ENCODE measurements at regions not wholly inside any gene's neighbourhood (a gene's known extent, or its start where the extent isn't known, plus 50 kb on each side); places are given as distances from the start of the nearest gene placed in this dataset.
"Not testable (repeated sequence)": the region's sequence is repeated elsewhere in the genome, so short reads cannot be mapped to it uniquely, and the experiment has no call there.

DNA sequence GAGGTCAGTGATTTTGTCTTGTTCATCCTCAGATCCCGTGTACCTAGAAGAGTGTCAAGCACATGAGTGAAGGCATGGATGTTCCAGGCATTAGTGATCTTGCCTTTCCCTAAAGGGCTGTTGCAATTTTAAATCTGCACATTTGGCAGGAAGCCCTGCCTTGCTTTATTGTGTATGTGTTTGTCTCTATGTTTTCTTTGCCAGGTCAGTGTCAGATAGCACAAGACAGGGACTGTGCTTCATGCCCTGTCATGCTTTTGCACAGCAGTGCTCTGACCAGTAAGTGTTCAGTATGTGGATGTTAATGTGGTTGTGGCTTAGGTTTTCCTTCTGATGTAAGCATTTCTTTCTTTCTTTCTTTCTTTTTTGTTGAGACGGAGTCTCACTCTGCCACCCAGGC lies 131.5 kb downstream of the RGPD3 start:
- Histone ChIP-seq H3K4me2 (ENCODE audit: extremely low read depth, insufficient read depth, low read length) (no peak overlapping the region), H3K36me3 (ENCODE audit: control insufficient read depth, insufficient read depth, low read length) (no peaks in the 10 kb centered on the region)
- no peak for DNase-seq (ENCODE audit: low read depth in 2 of 2)

DNA sequence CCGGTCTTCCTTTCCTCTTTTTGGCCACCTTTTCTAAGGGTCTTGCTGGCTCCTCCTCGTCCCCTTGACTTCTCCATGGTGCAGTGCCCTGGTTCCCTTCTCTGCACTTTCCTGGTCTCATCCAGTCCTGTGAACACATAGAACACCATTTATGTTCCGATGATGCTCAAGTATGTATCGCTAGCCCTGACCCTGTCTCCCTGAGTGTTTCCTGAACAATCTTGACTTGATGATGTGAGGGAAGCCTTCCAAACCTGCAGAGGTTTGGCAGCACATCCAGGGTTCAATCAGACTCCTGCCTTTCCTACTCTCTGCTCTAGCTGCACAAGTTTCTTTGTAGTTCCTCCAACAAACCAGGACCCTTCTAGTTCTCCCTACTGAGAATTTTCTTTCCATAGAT lies 132.1 kb downstream of the RGPD3 start:
- DNase-seq (ENCODE audit: low read depth in 2 of 2) = no peak
- no peaks in the 10 kb centered on the region for H3K79me2 ChIP-seq (ENCODE audit: control insufficient read depth, insufficient read depth, low read length)
- no peaks in the 10 kb centered on the region for H3K36me3 ChIP-seq (ENCODE audit: control insufficient read depth, insufficient read depth, low read length)
- no peak overlapping the region for H3K4me3 ChIP-seq (replicated peaks in 1 of 4; ENCODE audit: control extremely low read depth in 1 of 4, insufficient read depth in 1 of 4, low read depth in 3 of 4, low read length in 4 of 4)
- H3K27ac ChIP-seq (ENCODE audit: insufficient read depth, low read length) = no peak overlapping the region
- H3K4me1 ChIP-seq (ENCODE audit: control insufficient read depth, extremely low read depth, insufficient read depth, low read length) = no peaks in the 10 kb centered on the region
- H4K20me1 ChIP-seq (ENCODE audit: control insufficient read depth, extremely low read depth, insufficient read depth, low read length) = no peaks in the 10 kb centered on the region
- H2AFZ ChIP-seq (ENCODE audit: low read length) = no peak overlapping the region
- no peak overlapping the region for H3K4me2 ChIP-seq (ENCODE audit: extremely low read depth, insufficient read depth, low read length)
- TF ChIP-seq, protein P1, sequence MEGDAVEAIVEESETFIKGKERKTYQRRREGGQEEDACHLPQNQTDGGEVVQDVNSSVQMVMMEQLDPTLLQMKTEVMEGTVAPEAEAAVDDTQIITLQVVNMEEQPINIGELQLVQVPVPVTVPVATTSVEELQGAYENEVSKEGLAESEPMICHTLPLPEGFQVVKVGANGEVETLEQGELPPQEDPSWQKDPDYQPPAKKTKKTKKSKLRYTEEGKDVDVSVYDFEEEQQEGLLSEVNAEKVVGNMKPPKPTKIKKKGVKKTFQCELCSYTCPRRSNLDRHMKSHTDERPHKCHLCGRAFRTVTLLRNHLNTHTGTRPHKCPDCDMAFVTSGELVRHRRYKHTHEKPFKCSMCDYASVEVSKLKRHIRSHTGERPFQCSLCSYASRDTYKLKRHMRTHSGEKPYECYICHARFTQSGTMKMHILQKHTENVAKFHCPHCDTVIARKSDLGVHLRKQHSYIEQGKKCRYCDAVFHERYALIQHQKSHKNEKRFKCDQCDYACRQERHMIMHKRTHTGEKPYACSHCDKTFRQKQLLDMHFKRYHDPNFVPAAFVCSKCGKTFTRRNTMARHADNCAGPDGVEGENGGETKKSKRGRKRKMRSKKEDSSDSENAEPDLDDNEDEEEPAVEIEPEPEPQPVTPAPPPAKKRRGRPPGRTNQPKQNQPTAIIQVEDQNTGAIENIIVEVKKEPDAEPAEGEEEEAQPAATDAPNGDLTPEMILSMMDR (conservative IDR thresholded peaks at IDR 0.05 in 1 of 2, IDR thresholded peaks at IDR 0.05 in 1 of 2; ENCODE audit: low read depth in 1 of 2, low read length in 2 of 2) = no peak
- no peak for TF ChIP-seq EZH2 (IDR thresholded peaks at IDR 0.05; ENCODE audit: low read length, missing control alignments)
- no peaks in the 10 kb centered on the region for H3K9me3 ChIP-seq (ENCODE audit: control insufficient read depth, insufficient read depth, low read depth, low read length)
- no peaks in the 10 kb centered on the region for H3K27me3 ChIP-seq (ENCODE audit: control insufficient read depth, insufficient read depth, low read length)
- no peak overlapping the region for H3K9ac ChIP-seq (ENCODE audit: insufficient read depth, low read length)

More for the DNA sequence above, 131.5 kb downstream of the RGPD3 start:
- H3K4me3 ChIP-seq (replicated peaks in 1 of 4; ENCODE audit: control extremely low read depth in 1 of 4, insufficient read depth in 1 of 4, low read depth in 3 of 4, low read length in 4 of 4) = no peak overlapping the region
- H3K79me2 ChIP-seq (ENCODE audit: control insufficient read depth, insufficient read depth, low read length) = no peaks in the 10 kb centered on the region
- TF ChIP-seq, protein P1 (conservative IDR thresholded peaks at IDR 0.05 in 1 of 2, IDR thresholded peaks at IDR 0.05 in 1 of 2; ENCODE audit: low read depth in 1 of 2, low read length in 2 of 2) = no peak
- no peak for TF ChIP-seq EZH2 (IDR thresholded peaks at IDR 0.05; ENCODE audit: low read length, missing control alignments)
- H3K27me3 ChIP-seq (ENCODE audit: control insufficient read depth, insufficient read depth, low read length) = no peaks in the 10 kb centered on the region
- H4K20me1 ChIP-seq (ENCODE audit: control insufficient read depth, extremely low read depth, insufficient read depth, low read length) = no peaks in the 10 kb centered on the region
- no peaks in the 10 kb centered on the region for H3K4me1 ChIP-seq (ENCODE audit: control insufficient read depth, extremely low read depth, insufficient read depth, low read length)
- no peaks in the 10 kb centered on the region for H3K9me3 ChIP-seq (ENCODE audit: control insufficient read depth, insufficient read depth, low read depth, low read length)
- H2AFZ ChIP-seq (ENCODE audit: low read length) = no peak overlapping the region
- no peak overlapping the region for H3K9ac ChIP-seq (ENCODE audit: insufficient read depth, low read length)
- no peak overlapping the region for H3K27ac ChIP-seq (ENCODE audit: insufficient read depth, low read length)

DNA sequence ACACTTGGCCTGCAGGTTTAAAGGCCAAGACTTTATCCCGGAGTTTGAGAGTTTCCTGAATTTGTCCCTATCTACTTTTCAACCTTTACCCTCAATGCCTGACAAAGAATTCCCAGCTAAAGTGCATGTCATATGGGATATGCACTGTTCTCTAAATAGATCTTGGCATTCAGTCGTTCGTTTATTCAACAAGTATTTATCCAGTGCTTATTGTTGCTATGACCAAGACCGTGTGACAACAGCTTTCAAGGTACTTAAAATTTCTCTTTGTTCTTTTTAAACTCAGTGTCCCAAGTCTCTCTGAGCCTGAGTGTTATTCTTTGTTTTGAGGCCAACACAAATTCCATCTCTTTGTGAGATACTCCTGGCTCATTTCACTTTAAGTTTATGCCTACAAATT lies 133.4 kb downstream of the RGPD3 start:
- H3K36me3 ChIP-seq (ENCODE audit: control insufficient read depth, insufficient read depth, low read length) = no peaks in the 10 kb centered on the region
- no peak overlapping the region for H3K4me2 ChIP-seq (ENCODE audit: extremely low read depth, insufficient read depth, low read length)
- H3K27ac ChIP-seq (ENCODE audit: insufficient read depth, low read length) = no peak overlapping the region
- H3K4me1 ChIP-seq (ENCODE audit: control insufficient read depth, extremely low read depth, insufficient read depth, low read length) = no peaks in the 10 kb centered on the region
- H3K27me3 ChIP-seq (ENCODE audit: control insufficient read depth, insufficient read depth, low read length) = no peaks in the 10 kb centered on the region
- no peak for DNase-seq (ENCODE audit: low read depth in 2 of 2)
- no peak overlapping the region for H3K4me3 ChIP-seq (replicated peaks in 1 of 4; ENCODE audit: control extremely low read depth in 1 of 4, insufficient read depth in 1 of 4, low read depth in 3 of 4, low read length in 4 of 4)
- H3K9me3 ChIP-seq (ENCODE audit: control insufficient read depth, insufficient read depth, low read depth, low read length) = no peaks in the 10 kb centered on the region
- no peak overlapping the region for H2AFZ ChIP-seq (ENCODE audit: low read length)
- H3K79me2 ChIP-seq (ENCODE audit: control insufficient read depth, insufficient read depth, low read length) = no peaks in the 10 kb centered on the region
- H3K9ac ChIP-seq (ENCODE audit: insufficient read depth, low read length) = no peak overlapping the region
- TF ChIP-seq, protein P1 (conservative IDR thresholded peaks at IDR 0.05 in 1 of 2, IDR thresholded peaks at IDR 0.05 in 1 of 2; ENCODE audit: low read depth in 1 of 2, low read length in 2 of 2) = no peak
- TF ChIP-seq EZH2 (IDR thresholded peaks at IDR 0.05; ENCODE audit: low read length, missing control alignments) = no peak
- no peaks in the 10 kb centered on the region for H4K20me1 ChIP-seq (ENCODE audit: control insufficient read depth, extremely low read depth, insufficient read depth, low read length)

DNA sequence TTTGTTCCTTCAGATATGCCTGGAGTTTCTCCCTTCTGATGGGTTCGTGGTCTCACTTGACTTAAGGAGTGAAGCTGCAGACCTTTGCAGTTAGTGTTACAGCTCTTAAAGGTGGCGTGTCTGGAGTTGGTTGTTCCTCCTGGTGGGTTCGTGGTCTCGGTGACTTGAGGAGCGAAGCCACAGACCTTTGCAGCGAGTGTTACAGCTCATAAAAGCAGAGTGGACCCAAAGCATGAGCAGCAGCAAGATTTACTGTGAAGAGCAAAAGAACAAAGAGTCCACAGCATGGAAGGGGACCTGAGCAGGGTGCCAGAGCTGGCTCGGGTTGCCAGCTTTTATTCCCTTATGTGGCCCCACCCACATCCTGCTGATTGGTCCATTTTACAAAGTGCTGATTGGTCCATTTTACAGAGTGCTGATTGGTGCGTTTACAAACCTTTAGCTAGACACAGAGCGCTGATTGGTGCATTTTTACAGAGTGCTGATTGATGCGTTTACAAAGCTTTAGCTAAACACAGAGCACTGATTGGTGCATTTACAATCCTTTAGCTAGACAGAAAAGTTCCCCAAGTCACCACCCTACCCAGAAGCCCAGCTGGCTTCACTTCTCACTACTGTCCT lies 134.8 kb downstream of the RGPD3 start:
- not testable (repeated sequence) for H3K79me2 ChIP-seq (ENCODE audit: control insufficient read depth, insufficient read depth, low read length); H3K27ac ChIP-seq (ENCODE audit: insufficient read depth, low read length); H4K20me1 ChIP-seq (ENCODE audit: control insufficient read depth, extremely low read depth, insufficient read depth, low read length); H3K4me2 ChIP-seq (ENCODE audit: extremely low read depth, insufficient read depth, low read length); H3K36me3 ChIP-seq (ENCODE audit: control insufficient read depth, insufficient read depth, low read length); H3K27me3 ChIP-seq (ENCODE audit: control insufficient read depth, insufficient read depth, low read length); H3K4me1 ChIP-seq (ENCODE audit: control insufficient read depth, extremely low read depth, insufficient read depth, low read length); H2AFZ ChIP-seq (ENCODE audit: low read length); H3K9me3 ChIP-seq (ENCODE audit: control insufficient read depth, insufficient read depth, low read depth, low read length); H3K9ac ChIP-seq (ENCODE audit: insufficient read depth, low read length); DNase-seq (ENCODE audit: low read depth in 2 of 2); H3K4me3 ChIP-seq (replicated peaks in 1 of 4; ENCODE audit: control extremely low read depth in 1 of 4, insufficient read depth in 1 of 4, low read depth in 3 of 4, low read length in 4 of 4)

Data from fibroblast of lung (primary cell).